HG02759 (cell line): ENCODE measurements at regions not wholly inside any gene's neighbourhood (a gene's known extent, or its start where the extent isn't known, plus 50 kb on each side); places are given as distances from the start of the nearest gene placed in this dataset.
"Not testable (repeated sequence)": the region's sequence is repeated elsewhere in the genome, so short reads cannot be mapped to it uniquely, and the experiment has no call there.

ENCODE experiments used
- ATAC-seq: cut with Tn5 transposase; IDR thresholded peaks from one replicate; pipeline ENCODE4 v1.9.1; 2021; ENCODE audit warnings: mild to moderate bottlenecking, moderate library complexity; ENCODE audit not compliant: unreplicated experiment

GRCh38 chr5:167071981-167072610 is 1219.3 kb upstream of the WWC1 start:
- no peak for ATAC-seq

DNA sequence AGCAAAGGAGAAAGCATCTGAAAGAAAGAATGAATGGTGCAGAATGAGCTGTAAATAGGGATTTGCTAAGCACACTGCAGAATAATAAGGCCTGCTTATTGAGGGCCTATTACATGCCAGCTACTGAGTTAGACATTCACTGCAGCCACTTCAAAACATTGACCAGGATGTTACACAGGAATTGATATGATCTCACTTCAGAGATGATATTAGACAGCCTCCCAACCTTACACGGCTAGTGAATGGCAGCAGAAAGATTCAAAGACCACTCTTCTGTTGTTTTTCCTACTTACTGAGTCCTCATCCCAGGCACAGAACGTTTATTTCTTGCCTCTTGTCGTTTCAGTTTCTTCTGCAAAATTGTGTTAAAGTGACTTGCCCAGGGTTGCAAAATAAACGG is 1209.9 kb upstream of the WWC1 start:
- no peak for ATAC-seq

GRCh38 chr5:167096816-167097215 is 1194.6 kb upstream of the WWC1 start:
- ATAC-seq = no peak

- ATAC-seq = no peak
These were observed 1187.1 kb upstream of the WWC1 start for GRCh38 chr5:167104351-167104750.

DNA sequence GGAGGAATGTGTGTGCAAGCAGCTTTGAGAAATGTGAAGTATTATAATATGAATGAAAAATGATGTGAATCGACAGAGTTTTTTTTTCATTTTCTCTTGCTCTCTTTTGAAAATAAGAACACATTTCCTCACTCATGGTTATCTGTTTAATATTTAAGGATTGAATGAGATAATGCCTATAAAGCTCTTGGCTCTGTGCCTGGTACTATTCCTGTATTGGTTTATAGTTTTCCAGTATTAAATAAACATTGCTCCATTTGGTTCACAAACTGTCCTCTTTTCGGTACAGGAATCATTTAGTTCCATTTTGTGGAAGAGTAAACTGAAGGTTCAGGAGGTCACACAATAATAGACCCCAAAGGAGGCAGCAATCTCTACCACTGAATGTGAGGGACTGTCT is 1185.5 kb upstream of the WWC1 start:
- ATAC-seq = no peak

DNA sequence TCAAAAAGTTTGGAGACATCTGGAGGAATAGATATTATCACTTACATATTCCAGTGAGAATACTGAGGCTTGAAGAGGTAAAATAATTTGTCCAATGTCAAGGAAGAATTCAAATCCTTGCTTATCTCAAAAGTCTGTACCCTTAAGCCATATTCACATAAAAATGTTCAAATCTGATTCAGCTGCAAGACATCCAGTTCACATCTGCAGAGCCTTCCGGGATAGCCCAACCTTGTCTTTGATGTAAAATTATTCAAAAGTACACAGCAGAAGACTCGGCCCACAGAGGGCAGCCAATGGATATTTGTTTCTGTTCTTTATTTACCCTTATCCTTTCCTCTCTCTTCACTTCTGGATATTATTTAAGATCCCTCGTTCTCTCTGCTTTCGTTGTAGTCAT is 1183.8 kb upstream of the WWC1 start:
- ATAC-seq = no peak

- ATAC-seq = not testable (repeated sequence)
These were observed 1183.2 kb upstream of the WWC1 start for GRCh38 chr5:167108266-167108665.

- no peak for ATAC-seq
These were observed 1178.9 kb upstream of the WWC1 start for GRCh38 chr5:167112556-167112955.

DNA sequence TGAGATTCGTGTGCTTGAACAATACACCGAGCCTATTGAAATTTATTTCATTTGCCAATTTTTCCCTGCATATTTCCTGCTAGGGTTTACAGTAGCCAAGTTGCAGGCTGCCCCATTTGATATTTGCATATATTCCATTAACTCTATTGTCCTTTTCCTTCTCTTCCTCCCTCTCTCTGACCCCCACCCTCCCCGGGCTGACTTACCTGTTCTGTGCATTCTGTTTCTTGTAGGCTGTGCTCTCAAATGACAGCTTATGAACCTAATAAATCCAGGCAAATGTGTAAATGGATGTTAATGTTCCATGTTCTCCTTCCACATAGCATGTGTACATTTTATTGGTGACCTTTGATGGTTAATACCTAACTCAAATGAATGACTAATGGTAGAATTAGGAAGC is 1169.2 kb upstream of the WWC1 start:
- ATAC-seq = no peak

DNA sequence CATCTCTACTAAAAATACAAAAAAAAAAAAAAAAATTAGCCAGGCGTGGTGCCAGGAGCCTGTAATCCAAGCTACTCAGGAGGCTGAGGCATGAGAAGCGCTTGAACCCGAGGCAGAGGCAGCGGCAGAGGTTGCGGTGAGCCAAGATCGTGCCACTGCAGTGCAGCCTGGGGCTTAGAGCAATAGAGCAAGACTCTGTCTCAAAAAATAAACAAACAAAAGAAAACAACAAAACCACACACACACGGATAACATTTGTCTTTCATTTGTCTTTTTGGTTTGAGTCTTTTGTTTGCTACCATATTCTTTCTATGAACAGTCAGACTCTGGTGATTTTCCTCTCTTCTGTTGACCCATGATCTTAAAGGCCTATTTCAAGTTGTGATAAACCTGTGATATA is 1168.3 kb upstream of the WWC1 start:
- ATAC-seq = no peak

DNA sequence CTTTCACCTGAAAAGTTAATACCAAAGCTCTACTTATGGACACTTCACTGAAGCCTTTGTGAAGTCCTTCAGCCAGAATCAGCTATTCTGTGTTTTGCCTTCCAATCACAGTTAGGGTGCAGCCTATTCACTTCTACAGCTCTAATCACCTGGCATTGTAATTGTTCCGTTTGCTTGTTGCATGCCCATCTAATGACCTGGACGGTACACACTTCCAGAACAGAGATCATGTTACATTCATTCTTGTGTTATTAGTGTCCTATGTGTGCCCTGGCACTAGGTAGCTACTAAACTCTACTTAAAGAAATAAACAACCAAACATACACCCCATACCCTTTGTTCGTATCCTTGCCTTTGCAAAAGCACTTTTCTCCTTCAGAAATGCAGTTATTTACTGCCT is 1162.9 kb upstream of the WWC1 start:
- no peak for ATAC-seq

GRCh38 chr5:167140548-167141291 is 1150.7 kb upstream of the WWC1 start:
- no peak for ATAC-seq

- no peak for ATAC-seq
These were observed 1147.7 kb upstream of the WWC1 start for GRCh38 chr5:167143716-167144115.

DNA sequence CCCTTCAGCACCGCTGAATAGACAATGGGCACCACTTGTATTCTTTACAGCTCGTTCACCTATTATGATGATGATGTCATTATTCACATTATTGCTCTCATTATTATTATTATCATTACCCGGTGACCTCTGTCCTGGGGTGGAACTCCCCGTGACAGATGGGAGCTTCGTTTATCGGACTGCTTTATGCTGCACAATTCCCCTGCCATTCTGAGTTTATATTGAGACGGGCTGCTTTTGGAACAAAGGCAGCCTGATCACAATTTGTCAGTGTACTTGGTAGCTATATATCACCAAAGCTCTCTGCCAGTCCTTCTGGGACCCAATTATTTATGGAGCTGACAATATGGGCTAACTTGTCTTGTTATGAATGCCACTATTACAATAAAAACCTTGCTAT is 1145.6 kb upstream of the WWC1 start:
- ATAC-seq = no peak

- no peak for ATAC-seq
These were observed 1143.6 kb upstream of the WWC1 start for GRCh38 chr5:167147879-167148278.

DNA sequence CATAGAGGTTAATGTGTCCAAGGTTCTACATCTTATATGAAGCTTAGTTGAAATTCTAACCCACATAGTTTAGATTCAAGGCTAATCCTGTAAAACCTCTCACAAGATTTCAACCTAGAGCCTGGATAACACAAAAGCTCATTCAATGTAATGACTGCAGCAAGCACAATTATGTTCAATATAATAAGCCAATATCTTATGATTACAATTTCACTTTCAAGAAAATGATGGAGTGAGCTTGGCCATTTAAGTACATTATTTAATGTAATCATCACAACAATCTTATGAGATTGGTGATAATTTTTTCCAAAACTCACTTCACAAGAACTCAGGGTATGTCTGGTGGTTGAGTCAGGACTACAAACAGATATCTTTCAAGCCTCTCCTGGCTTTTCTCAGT is 1140.8 kb upstream of the WWC1 start:
- ATAC-seq = no peak

- ATAC-seq = no peak
These were observed 1138.9 kb upstream of the WWC1 start for GRCh38 chr5:167152561-167152960.

DNA sequence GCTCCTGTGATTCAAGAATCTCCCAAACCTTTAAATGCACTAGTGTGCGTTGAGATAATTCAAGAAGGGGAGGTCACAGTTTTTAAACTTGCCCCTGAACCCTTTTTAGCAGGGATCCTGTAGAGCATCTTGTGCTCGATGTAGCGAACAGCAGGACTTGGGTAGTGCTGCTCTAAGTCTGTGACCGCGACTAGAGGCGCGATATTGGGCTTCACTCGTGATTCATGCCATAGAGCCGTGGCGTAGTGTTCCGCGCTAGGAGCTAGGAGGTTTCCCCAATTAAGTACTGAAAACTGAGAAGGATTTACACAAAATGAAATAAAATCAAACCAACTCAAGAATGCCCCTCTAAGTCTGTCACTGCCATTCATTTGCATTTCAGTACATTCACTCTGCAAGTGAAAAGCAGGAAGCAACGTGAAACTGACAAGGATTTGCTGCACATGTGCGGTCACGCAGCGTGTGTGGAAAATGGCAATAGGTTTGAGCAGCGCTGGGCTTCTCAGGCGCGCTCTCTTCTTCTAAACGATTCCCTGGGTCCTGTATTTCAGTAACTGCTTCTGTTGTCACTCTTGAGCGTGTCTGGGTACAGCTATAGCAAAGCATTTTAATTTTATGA is 1135.9 kb upstream of the WWC1 start:
- ATAC-seq = no peak

- ATAC-seq = no peak
These were observed 1135.0 kb upstream of the WWC1 start for GRCh38 chr5:167156446-167156845.

DNA sequence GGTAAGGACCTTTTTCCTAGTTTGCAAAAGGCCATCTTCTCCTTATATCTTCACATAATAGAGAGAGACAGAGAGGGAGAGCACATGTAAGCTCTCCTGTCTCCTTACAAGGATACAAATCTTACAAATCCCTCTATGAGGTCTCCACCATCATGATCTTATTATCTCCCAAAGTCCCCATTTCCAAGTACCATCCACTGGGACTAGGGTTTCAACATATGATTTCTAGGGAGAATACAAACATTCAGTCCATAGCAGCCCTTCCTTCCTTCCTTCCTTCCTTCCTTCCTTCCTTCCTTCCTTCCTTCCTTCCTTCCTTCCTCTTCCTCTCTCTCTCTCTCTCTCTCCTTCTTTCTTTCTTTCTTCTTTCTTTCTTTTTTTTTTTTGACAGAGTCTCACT is 1132.9 kb upstream of the WWC1 start:
- no peak for ATAC-seq

DNA sequence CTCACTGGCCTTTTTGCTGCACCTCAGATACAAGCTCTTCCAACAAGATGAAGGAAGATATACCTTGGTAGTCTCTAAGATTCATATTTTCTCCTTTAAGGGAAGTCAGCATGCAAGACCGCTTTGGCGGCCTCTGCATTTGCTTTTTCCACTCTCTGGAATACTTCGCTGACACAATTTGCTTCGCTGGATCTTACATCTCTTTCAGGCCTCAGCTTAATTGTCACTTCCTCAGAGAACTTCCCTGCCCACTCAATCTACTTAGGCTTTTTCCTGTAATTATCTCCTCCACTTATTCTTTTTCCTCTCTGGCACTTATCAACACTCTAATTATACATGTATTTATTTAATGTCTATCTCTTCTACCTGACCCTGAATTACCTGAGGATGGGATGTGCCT is 1131.1 kb upstream of the WWC1 start:
- ATAC-seq = no peak

- no peak for ATAC-seq
These were observed 1124.7 kb upstream of the WWC1 start for GRCh38 chr5:167166696-167167095.
